T-cell (primary cell): ENCODE measurements at regions not wholly inside any gene's neighbourhood (a gene's known extent, or its start where the extent isn't known, plus 50 kb on each side); places are given as distances from the start of the nearest gene placed in this dataset.

Experiments
- ATAC-seq, 4 experiments: fragments of 200-7000 bp in 3 of 4; fragments of 150-1000 bp in 1 of 4; cut with Tn5 transposase; replicated peaks in 1 of 4; 1 replicate in 3 of 4; 2 replicates in 1 of 4; pipeline ENCODE4 v1.10.0; 2021; ENCODE audit warnings: moderate library complexity in 3 of 4, mild to moderate bottlenecking in 2 of 4, moderate number of reproducible peaks in 1 of 4
- CTCF ChIA-PET, 2 donors: fragments of 300-600 bp; sonication (Branson Sonifier 250); formaldehyde crosslinking; loops; one replicate each; lab custom pipeline; 2022; ENCODE audit warnings: antibody characterized with exemption in 2 of 2; lab: Charles Lee
- POLR2A ChIA-PET, 2 donors: fragments of 300-600 bp; sonication (Branson Sonifier 250); formaldehyde crosslinking; loops; one replicate each; lab custom pipeline; 2022; ENCODE audit warnings: antibody characterized with exemption in 2 of 2; lab: Charles Lee
- DNase-seq, 35 experiments: peaks; one replicate each; pipeline versions ENCODE4 v3.0.0 to v3.0.0-alpha.2; 2013 to 2023
- H3K27ac ChIP-seq: one replicate; pipeline ENCODE4 v1.5.1; 2013; ENCODE audit warnings: low read length
- H3K27me3 ChIP-seq, 2 experiments: replicated peaks in 1 of 2; 1 replicate in 1 of 2; 2 replicates in 1 of 2; pipeline versions ENCODE4 v1.6.1 to v1.7.0; 2013; ENCODE audit warnings: low read length in 1 of 2, mixed read lengths in 1 of 2; ENCODE audit not compliant: control insufficient read depth in 2 of 2, insufficient read depth in 2 of 2; ENCODE audit errors: extremely low read depth in 1 of 2
- H3K36me3 ChIP-seq, 2 donors: 1 replicate in 1 of 2; 2 replicates in 1 of 2; pipeline versions ENCODE4 v1.6.1 to v1.7.0; 2013; ENCODE audit warnings: low read length in 1 of 2; ENCODE audit not compliant: control insufficient read depth in 2 of 2, insufficient read depth in 1 of 2; ENCODE audit errors: extremely low read depth in 1 of 2
- H3K4me1 ChIP-seq, 2 experiments: 1 replicate in 1 of 2; 2 replicates in 1 of 2; pipeline versions ENCODE4 v1.6.1 to v1.7.0; 2013; ENCODE audit warnings: low read length in 2 of 2, mixed read lengths in 1 of 2; ENCODE audit not compliant: insufficient read depth in 2 of 2, control insufficient read depth in 1 of 2; ENCODE audit errors: extremely low read depth in 1 of 2
- H3K4me3 ChIP-seq, 2 donors: 1 replicate in 1 of 2; 2 replicates in 1 of 2; pipeline versions ENCODE4 v1.5.1 to v1.7.0; 2013; ENCODE audit warnings: mild to moderate bottlenecking in 2 of 2, low read length in 1 of 2, moderate library complexity in 1 of 2; ENCODE audit not compliant: control insufficient read depth in 1 of 2; ENCODE audit errors: extremely low read depth in 1 of 2
- H3K9me3 ChIP-seq: 2 replicates; pipeline ENCODE4 v1.7.0; 2013
- H3K27ac Mint-ChIP-seq, 2 donors: one replicate each; pipeline ENCODE4 v1.8.0; 2020 to 2021; ENCODE audit warnings: mild to moderate bottlenecking in 2 of 2, mixed read lengths in 2 of 2
- H3K27me3 Mint-ChIP-seq, 2 donors: one replicate each; pipeline ENCODE4 v1.8.0; 2021 to 2022; ENCODE audit warnings: mixed read lengths in 2 of 2
- H3K36me3 Mint-ChIP-seq: one replicate; pipeline ENCODE4 v1.8.0; 2021; ENCODE audit warnings: mixed read lengths
- H3K4me1 Mint-ChIP-seq, 3 donors: one replicate each; pipeline ENCODE4 v1.8.0; 2020 to 2022; ENCODE audit warnings: mixed read lengths in 3 of 3, mild to moderate bottlenecking in 1 of 3
- H3K4me3 Mint-ChIP-seq, 3 donors: one replicate each; pipeline ENCODE4 v1.8.0; 2020 to 2022; ENCODE audit warnings: mild to moderate bottlenecking in 3 of 3, mixed read lengths in 3 of 3, moderate library complexity in 3 of 3
- H3K9me3 Mint-ChIP-seq, 3 donors: one replicate each; pipeline ENCODE4 v1.8.0; 2020 to 2022; ENCODE audit warnings: mixed read lengths in 3 of 3

DNA sequence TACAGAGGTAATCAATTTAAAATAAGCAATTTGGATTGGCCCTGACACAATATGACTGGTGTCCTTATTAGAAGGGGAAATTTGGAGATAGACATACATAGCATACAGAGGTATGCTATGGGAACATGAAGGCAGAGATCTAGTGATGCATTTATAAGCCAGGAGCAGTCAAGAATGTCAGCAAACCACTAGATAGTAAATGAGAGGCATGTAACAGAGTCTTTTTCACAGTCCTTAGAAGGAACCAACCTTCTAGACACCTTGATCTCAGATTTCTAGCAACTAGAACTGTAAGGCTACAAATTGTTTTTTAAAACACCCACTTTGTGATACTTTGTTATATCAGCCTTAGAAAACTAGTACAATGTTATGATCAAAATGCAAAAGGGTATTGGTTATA is 54.3 kb upstream of the CA10 start:
- Mint-ChIP-seq H3K9me3 (peaks cover 0 to 12% (median 0%) of the 10 kb centered on the region in 3 donors), H3K36me3 (no peaks in the 10 kb centered on the region), H3K27ac (no peak overlapping the region), H3K27me3 (peaks cover 3 to 9% of the 10 kb centered on the region in 2 donors), H3K4me1 (no peaks in the 10 kb centered on the region), H3K4me3 (no peak overlapping the region)
- Histone ChIP-seq H3K4me1 (no peaks in the 10 kb centered on the region), H3K36me3 (no peaks in the 10 kb centered on the region), H3K27ac (no peak overlapping the region), H3K9me3 (no peaks in the 10 kb centered on the region), H3K27me3 (no peaks in the 10 kb centered on the region), H3K4me3 (no peak overlapping the region)
- ChIA-PET CTCF (no interaction called here), POLR2A (no interaction called here)
- ATAC-seq: no peak
- DNase-seq: no peak

DNA sequence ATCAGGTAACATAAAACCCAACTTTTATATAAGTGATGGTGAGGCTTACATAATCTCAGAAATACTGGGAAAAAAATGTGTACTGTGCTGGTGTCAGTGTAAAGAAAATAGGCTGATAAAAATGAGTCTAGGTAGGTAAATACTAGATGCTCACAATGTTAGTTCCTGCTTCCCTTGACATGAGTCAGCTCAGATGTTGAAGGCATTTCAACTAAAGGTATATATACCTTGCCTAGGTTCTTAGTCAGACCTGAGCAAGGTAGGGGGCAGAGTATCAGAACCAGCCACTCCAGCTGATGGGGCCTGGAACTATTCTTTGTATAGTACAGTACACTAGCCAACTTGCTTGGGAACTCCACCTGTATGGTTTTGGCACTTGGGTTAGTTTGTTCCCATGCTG is 51.0 kb upstream of the CA10 start:
- H3K4me1 ChIP-seq: no peaks in the 10 kb centered on the region
- Mint-ChIP-seq H3K4me3 (no peak overlapping the region), H3K36me3 (no peaks in the 10 kb centered on the region), H3K9me3 (peaks cover 0 to 6% (median 0%) of the 10 kb centered on the region in 3 donors), H3K4me1 (no peaks in the 10 kb centered on the region), H3K27me3 (peaks cover 3% of the 10 kb centered on the region in 2 donors), H3K27ac (no peak overlapping the region)
- ChIA-PET POLR2A (no interaction called here), CTCF (interaction anchor here in 1 of 2 donors (0.6 kb wide), 1 partner anchor 31 kb away, joined by 4 read pairs; no protein-coding TSS in a partner anchor)
- no peaks in the 10 kb centered on the region for H3K27me3 ChIP-seq
- H3K4me3 ChIP-seq: no peak overlapping the region
- H3K9me3 ChIP-seq: no peaks in the 10 kb centered on the region
- no peaks in the 10 kb centered on the region for H3K36me3 ChIP-seq
- ATAC-seq (no peak), DNase-seq (no peak)
- H3K27ac ChIP-seq: no peak overlapping the region
